HG02943 (cell line): ENCODE measurements at regions not wholly inside any gene's neighbourhood (a gene's known extent, or its start where the extent isn't known, plus 50 kb on each side); places are given as distances from the start of the nearest gene placed in this dataset.
"Not testable (repeated sequence)": the region's sequence is repeated elsewhere in the genome, so short reads cannot be mapped to it uniquely, and the experiment has no call there.

Experiments
- ATAC-seq: cut with Tn5 transposase; IDR thresholded peaks from one replicate; pipeline ENCODE4 v1.9.1; 2021; ENCODE audit warnings: mild to moderate bottlenecking, low read depth, moderate library complexity; ENCODE audit not compliant: unreplicated experiment

GRCh38 chr13:90232291-90232690, 1115.2 kb upstream of the MIR17HG start:
- ATAC-seq, result no peak

- no peak for ATAC-seq
Observed at GRCh38 chr13:90233933-90234672, 1113.4 kb upstream of the MIR17HG start.

- no peak for ATAC-seq
Observed at GRCh38 chr13:90237852-90238251, 1109.6 kb upstream of the MIR17HG start.

GRCh38 chr13:90238413-90238812, 1109.1 kb upstream of the MIR17HG start:
- no peak for ATAC-seq

GRCh38 chr13:90239130-90239529, 1108.4 kb upstream of the MIR17HG start:
- ATAC-seq, result no peak

- no peak for ATAC-seq
Observed at GRCh38 chr13:90246005-90246404, 1101.5 kb upstream of the MIR17HG start.

- no peak for ATAC-seq
Observed at GRCh38 chr13:90246687-90247345, 1100.7 kb upstream of the MIR17HG start.

GRCh38 chr13:90253806-90254205, 1093.7 kb upstream of the MIR17HG start:
- no peak for ATAC-seq

- ATAC-seq, result no peak
Observed at GRCh38 chr13:90254437-90254836, 1093.0 kb upstream of the MIR17HG start.

- ATAC-seq, result no peak
Observed at GRCh38 chr13:90256746-90257145, 1090.7 kb upstream of the MIR17HG start.

- no peak for ATAC-seq
Observed at GRCh38 chr13:90258129-90258528, 1089.4 kb upstream of the MIR17HG start.

- ATAC-seq, result no peak
Observed at GRCh38 chr13:90261343-90261742, 1086.1 kb upstream of the MIR17HG start.

GRCh38 chr13:90270226-90270625, 1077.3 kb upstream of the MIR17HG start:
- ATAC-seq, result no peak

- ATAC-seq, result no peak
Observed at GRCh38 chr13:90272356-90272755, 1075.1 kb upstream of the MIR17HG start.

GRCh38 chr13:90276216-90276615, 1071.3 kb upstream of the MIR17HG start:
- no peak for ATAC-seq

GRCh38 chr13:90278231-90278630, 1069.3 kb upstream of the MIR17HG start:
- ATAC-seq, result not testable (repeated sequence)

GRCh38 chr13:90281709-90282108, 1065.8 kb upstream of the MIR17HG start:
- ATAC-seq, result no peak

- no peak for ATAC-seq
Observed at GRCh38 chr13:90287521-90287920, 1060.0 kb upstream of the MIR17HG start.

GRCh38 chr13:90293793-90294361, 1053.6 kb upstream of the MIR17HG start:
- ATAC-seq, result no peak

GRCh38 chr13:90299238-90299637, 1048.2 kb upstream of the MIR17HG start:
- ATAC-seq, result no peak

- no peak for ATAC-seq
Observed at GRCh38 chr13:90300015-90300414, 1047.5 kb upstream of the MIR17HG start.

GRCh38 chr13:90302107-90302506, 1045.4 kb upstream of the MIR17HG start:
- no peak for ATAC-seq
